GM19035 (cell line): ENCODE measurements at regions not wholly inside any gene's neighbourhood (a gene's known extent, or its start where the extent isn't known, plus 50 kb on each side); places are given as distances from the start of the nearest gene placed in this dataset.
"Not testable (repeated sequence)": the region's sequence is repeated elsewhere in the genome, so short reads cannot be mapped to it uniquely, and the experiment has no call there.

ENCODE experiments used
- ATAC-seq: cut with Tn5 transposase; IDR thresholded peaks from one replicate; pipeline ENCODE4 v1.9.1; 2021; ENCODE audit not compliant: unreplicated experiment

GRCh38 chr18:42305869-42306593, 351.0 kb downstream of the PIK3C3 start:
- no peak for ATAC-seq

- ATAC-seq: no peak
Measured at GRCh38 chr18:42306594-42306980, 351.6 kb downstream of the PIK3C3 start.

- no peak for ATAC-seq
Measured at GRCh38 chr18:42310956-42311355, 355.9 kb downstream of the PIK3C3 start.

DNA sequence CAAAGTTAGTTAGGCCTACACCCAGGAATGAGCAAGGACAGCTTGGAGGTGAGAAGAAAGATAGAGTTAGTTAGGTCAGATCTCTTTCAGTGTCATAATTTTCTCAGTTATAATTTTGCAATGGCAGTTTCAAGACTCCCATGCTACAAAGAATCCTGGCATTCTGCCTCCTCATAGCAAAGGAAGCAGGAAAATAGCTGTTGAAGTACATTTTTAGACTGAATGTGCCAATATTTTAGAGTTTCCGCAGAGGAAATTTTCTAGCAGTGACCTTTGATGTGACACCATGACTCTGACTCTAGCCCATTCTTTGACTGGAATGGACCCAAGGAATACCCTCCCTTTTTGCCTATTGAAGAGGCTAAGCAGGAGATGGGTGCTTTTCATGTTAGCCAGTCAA, 371.7 kb downstream of the PIK3C3 start:
- no peak for ATAC-seq

DNA sequence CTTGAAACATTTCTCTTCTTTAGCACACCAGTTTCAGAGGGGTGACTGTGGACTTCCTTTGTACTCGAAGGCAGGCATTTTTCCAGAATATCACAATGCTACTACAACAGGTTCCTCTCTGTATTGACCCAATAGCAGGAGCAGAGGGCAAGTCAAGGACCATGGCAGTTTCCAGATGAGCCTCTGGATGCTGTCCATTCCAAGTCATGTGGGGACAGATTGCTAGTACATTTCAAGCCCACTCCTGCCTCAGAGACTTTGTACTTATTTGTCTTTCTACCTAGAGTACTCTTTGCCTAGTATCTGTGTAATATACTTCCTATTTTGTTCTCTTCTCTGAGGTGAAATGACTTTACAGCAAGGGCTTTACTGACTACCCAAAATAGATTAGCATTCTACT, 373.9 kb downstream of the PIK3C3 start:
- ATAC-seq: no peak

GRCh38 chr18:42330296-42330695, 375.3 kb downstream of the PIK3C3 start:
- no peak for ATAC-seq

GRCh38 chr18:42333558-42333957, 378.5 kb downstream of the PIK3C3 start:
- no peak for ATAC-seq

- ATAC-seq: no peak
Measured at GRCh38 chr18:42334931-42335330, 379.9 kb downstream of the PIK3C3 start.

DNA sequence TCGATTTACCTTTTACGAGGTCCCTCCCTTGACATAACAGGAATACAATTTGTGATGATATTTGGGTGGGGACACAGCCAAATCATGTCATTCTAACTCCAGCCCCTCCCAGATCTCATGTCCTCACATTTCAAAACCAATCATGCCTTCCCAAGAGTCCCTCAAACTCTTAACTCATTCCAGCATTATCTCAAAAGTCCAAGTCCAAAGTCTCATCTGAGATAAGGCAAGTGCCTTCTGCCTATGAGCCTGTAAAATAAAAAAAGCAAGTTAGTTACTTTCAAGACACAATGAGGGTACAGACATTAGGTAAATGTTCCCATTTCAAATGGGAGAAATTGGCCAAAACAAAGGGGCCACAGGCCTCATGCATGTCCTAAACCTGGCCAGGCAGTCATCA, 381.1 kb downstream of the PIK3C3 start:
- ATAC-seq: no peak

DNA sequence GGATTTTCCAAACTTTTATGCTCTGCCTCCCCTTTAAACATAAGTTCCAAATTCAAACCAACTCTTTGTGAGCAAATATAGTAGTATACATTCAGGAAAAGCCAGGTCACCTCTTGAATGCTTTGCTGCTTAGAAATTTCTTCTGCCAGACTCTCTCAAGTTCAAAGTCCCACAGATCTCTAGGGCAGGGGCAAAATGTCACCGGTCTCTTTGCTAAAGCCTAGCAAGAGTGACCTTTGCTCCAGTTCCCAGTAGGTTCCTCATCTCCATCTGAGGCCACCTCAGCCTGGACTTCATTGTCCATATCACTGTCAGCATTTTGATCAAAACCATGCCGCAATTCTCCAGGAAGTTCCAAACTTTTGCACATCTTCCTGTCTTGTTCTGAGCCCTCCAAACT, 382.3 kb downstream of the PIK3C3 start:
- ATAC-seq: not testable (repeated sequence)

- ATAC-seq: no peak
Measured at GRCh38 chr18:42338683-42339082, 383.6 kb downstream of the PIK3C3 start.

GRCh38 chr18:42339372-42339771, 384.3 kb downstream of the PIK3C3 start:
- no peak for ATAC-seq

- ATAC-seq: no peak
Measured at GRCh38 chr18:42340423-42341009, 385.5 kb downstream of the PIK3C3 start.

- no peak for ATAC-seq
Measured at GRCh38 chr18:42341423-42341822, 386.4 kb downstream of the PIK3C3 start.

DNA sequence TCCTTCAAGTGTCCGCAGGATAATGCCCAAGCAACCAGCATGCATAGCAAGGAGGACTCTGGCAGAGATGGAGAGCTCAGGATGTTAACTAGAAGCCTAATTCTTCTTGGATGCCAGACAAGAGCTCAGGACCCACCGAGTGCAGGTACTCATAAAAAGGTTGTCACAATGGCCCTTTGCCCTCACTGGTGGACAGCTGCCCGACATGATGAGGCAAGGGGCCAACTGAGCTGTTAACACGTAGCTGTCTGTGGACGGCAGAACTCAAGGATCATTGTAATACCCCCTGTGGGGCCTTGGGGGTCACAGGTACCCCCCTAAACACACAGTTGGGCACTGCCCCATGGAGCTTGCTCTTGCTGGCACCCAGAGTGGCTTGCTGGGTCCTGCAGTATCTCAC, 393.7 kb downstream of the PIK3C3 start:
- no peak for ATAC-seq

- no peak for ATAC-seq
Measured at GRCh38 chr18:42351455-42351854, 396.4 kb downstream of the PIK3C3 start.

DNA sequence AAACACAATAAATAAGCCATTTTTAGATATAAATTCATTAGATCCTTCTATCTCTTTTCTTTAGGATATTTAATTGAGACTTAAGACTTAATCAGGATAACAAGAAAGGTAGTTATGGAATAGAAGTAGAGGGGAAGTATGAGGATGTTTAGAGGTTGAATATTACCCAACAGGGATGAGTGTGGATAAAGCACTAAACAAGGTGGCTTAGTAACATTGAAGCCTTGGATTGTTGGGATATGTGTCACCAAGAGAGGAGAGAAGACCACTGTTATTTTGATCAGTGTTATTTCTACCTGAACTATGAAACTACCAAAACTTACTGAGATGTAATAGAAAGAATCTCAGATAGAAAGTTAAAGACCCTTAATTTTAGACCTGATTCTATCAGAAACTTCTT, 405.7 kb downstream of the PIK3C3 start:
- no peak for ATAC-seq

GRCh38 chr18:42363446-42364441, 408.7 kb downstream of the PIK3C3 start:
- no peak for ATAC-seq

- no peak for ATAC-seq
Measured at GRCh38 chr18:42364766-42365165, 409.7 kb downstream of the PIK3C3 start.

- no peak for ATAC-seq
Measured at GRCh38 chr18:42365591-42365990, 410.6 kb downstream of the PIK3C3 start.

DNA sequence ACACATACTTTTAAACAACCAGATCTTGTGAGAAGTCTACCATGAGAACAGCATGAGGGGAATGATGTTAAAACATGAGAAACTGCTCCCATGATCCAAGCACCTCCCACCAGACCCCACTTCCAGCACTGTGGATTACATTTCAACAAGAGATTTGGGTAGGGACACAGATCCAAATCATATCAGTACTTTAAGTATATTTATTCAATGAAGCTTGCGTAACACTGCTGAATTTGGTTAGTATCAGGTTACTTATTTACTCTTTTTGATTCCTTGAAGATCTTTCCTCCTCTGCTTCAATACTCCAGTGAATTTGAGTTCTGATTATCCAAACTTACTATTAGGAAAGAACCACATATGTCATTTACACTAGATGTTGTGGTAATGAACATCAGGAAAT, 418.6 kb downstream of the PIK3C3 start:
- ATAC-seq: no peak

DNA sequence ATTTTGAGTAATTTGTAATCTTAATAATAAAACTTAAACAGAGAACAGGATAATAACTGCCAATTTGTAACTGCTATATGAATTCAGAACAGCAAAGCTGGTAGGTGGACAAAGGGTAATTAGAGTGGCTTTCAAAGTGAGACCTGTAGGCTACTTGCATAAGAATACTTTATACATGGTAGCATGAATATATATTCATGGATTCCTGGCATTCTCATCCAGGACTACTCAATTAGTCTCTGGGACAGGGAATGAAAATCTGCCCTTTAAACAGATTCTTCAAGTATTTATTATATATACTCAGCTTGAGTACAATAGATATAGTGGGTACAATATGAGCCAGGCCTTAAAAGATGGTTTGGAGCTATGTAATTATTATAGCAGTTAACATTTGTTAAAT, 419.9 kb downstream of the PIK3C3 start:
- no peak for ATAC-seq
